Endothelial cell of umbilical vein (primary cell): ENCODE measurements at regions not wholly inside any gene's neighbourhood (a gene's known extent, or its start where the extent isn't known, plus 50 kb on each side); places are given as distances from the start of the nearest gene placed in this dataset.

Source experiments
- BruUV-seq: library from RNA; stranded (reverse); fragments of 400-500 nt; replicated peaks from 2 replicates; lab custom pipeline; 2021; lab: Mats Ljungman, UMichigan
- CTCF ChIA-PET: fragments of 300-600, 350-600 bp; sonication (Branson Sonifier 250); formaldehyde crosslinking; loops from one replicate; lab custom pipeline; 2021; ENCODE audit warnings: antibody characterized with exemption, inconsistent platforms; lab: Charles Lee
- POLR2A ChIA-PET: fragments of 300-600, 350-600 bp; sonication (Branson Sonifier 250); formaldehyde crosslinking; loops from one replicate; lab custom pipeline; 2021; ENCODE audit warnings: antibody characterized with exemption, inconsistent platforms; lab: Charles Lee
- DNase-seq: peaks from one replicate; pipeline ENCODE4 v3.0.0-alpha.2; 2011; ENCODE audit warnings: low read depth, low spot score
- FAIRE-seq: peaks from 2 replicates; lab custom pipeline; 2011; peaks lifted over from hg19 to GRCh38; lab: Jason Lieb, UNC
- H2AFZ ChIP-seq: 2 replicates; pipeline ENCODE4 v1.6.0; 2012; ENCODE audit warnings: low read depth, low read length, control low read depth, inconsistent platforms
- H3K27ac ChIP-seq: 2 replicates; pipeline ENCODE4 v1.5.1; 2011; ENCODE audit warnings: low read depth, mild to moderate bottlenecking, control low read depth, low read length, moderate library complexity; ENCODE audit not compliant: insufficient read depth
- H3K27me3 ChIP-seq, 2 experiments: 2 replicates each; pipeline versions ENCODE4 v1.6.0 to v1.6.1; 2011; ENCODE audit warnings: low read length in 2 of 2, mixed read lengths in 1 of 2; ENCODE audit not compliant: control insufficient read depth in 2 of 2, insufficient read depth in 2 of 2
- H3K36me3 ChIP-seq, 2 experiments: 2 replicates in 1 of 2; 3 replicates in 1 of 2; pipeline ENCODE4 v1.5.1; 2011; ENCODE audit warnings: low read length in 2 of 2, mild to moderate bottlenecking in 1 of 2, moderate library complexity in 1 of 2; ENCODE audit not compliant: control insufficient read depth in 2 of 2, insufficient read depth in 2 of 2; ENCODE audit errors: extremely low read depth in 1 of 2
- H3K4me1 ChIP-seq: 3 replicates; pipeline ENCODE4 v1.5.1; 2011; ENCODE audit warnings: mild to moderate bottlenecking, low read length; ENCODE audit not compliant: control insufficient read depth, insufficient read depth; ENCODE audit errors: extremely low read depth
- H3K4me2 ChIP-seq: 2 replicates; pipeline ENCODE4 v1.6.1; 2011; ENCODE audit warnings: low read length, control low read depth, mixed read lengths; ENCODE audit not compliant: insufficient read depth
- H3K4me3 ChIP-seq, 3 experiments: fragments of 200-600 bp in 1 of 3; sonication (generic), shearing (Covaris generic) in 1 of 3; replicated peaks in 1 of 3; 2 replicates each; pipeline ENCODE4 v1.5.1; 2011 to 2016; ENCODE audit warnings: control low read depth in 3 of 3, low read length in 3 of 3, mild to moderate bottlenecking in 2 of 3, inconsistent platforms in 1 of 3, low read depth in 1 of 3, moderate library complexity in 1 of 3; ENCODE audit not compliant: insufficient read depth in 1 of 3
- H3K79me2 ChIP-seq: 2 replicates; pipeline ENCODE4 v1.6.0; 2012; ENCODE audit warnings: low read length, inconsistent platforms; ENCODE audit not compliant: control insufficient read depth, insufficient read depth
- H3K9ac ChIP-seq: replicated peaks from 2 replicates; pipeline ENCODE3; 2011; ENCODE audit warnings: low read length, control low read depth; ENCODE audit not compliant: insufficient read depth; ENCODE audit errors: extremely low read depth
- H3K9me1 ChIP-seq: replicated peaks from 3 replicates; pipeline ENCODE4 v1.6.0; 2011; ENCODE audit warnings: mild to moderate bottlenecking, low read length; ENCODE audit not compliant: control insufficient read depth, insufficient read depth; ENCODE audit errors: extremely low read depth
- H3K9me3 ChIP-seq: replicated peaks from 2 replicates; pipeline ENCODE4 v1.5.1; 2012; ENCODE audit warnings: low read length, inconsistent platforms; ENCODE audit not compliant: control insufficient read depth, insufficient read depth
- H4K20me1 ChIP-seq: replicated peaks from 2 replicates; pipeline ENCODE3; 2011; ENCODE audit warnings: mild to moderate bottlenecking, low read length; ENCODE audit not compliant: control insufficient read depth, insufficient read depth; ENCODE audit errors: extremely low read depth
- EZH2 ChIP-seq: IDR thresholded peaks from 2 replicates; pipeline ENCODE4 v1.6.1; 2012; ENCODE audit warnings: borderline replicate concordance, low read depth, mild to moderate bottlenecking, moderate library complexity, low read length, inconsistent platforms; ENCODE audit not compliant: severe bottlenecking
- FOS ChIP-seq: IDR thresholded peaks from 2 replicates; pipeline ENCODE4 v1.6.1; 2011; ENCODE audit warnings: mild to moderate bottlenecking, low read length, moderate library complexity, borderline replicate concordance; ENCODE audit not compliant: insufficient read depth
- JUN ChIP-seq: IDR thresholded peaks from 2 replicates; pipeline ENCODE4 v1.6.1; 2011; ENCODE audit warnings: borderline replicate concordance, low read depth; ENCODE audit not compliant: insufficient read length, insufficient read depth
- POLR2A ChIP-seq: IDR thresholded peaks from 2 replicates; pipeline ENCODE4 v1.6.1; 2012; ENCODE audit warnings: low read depth, mild to moderate bottlenecking, control low read depth, low read length
- POLR2AphosphoS5 ChIP-seq: IDR thresholded peaks from 2 replicates; pipeline ENCODE4 v1.6.1; 2012; ENCODE audit warnings: low read depth, mild to moderate bottlenecking, control low read depth, low read length, moderate library complexity; ENCODE audit not compliant: insufficient read depth
- dilution Hi-C: fragments of 300-500 bp; cut with MboI; formaldehyde crosslinking; loops from one replicate; pipeline ENCODE4 v1.15.0; 2019; ENCODE audit warnings: low sequenced_read_pairs; ENCODE audit not compliant: extremely low pct_ligation_motif_present
- intact Hi-C: fragments of 100-400 bp; cut with micrococcal nuclease; formaldehyde crosslinking; loops from one replicate; pipeline ENCODE4 v1.10.0; 2022

DNA sequence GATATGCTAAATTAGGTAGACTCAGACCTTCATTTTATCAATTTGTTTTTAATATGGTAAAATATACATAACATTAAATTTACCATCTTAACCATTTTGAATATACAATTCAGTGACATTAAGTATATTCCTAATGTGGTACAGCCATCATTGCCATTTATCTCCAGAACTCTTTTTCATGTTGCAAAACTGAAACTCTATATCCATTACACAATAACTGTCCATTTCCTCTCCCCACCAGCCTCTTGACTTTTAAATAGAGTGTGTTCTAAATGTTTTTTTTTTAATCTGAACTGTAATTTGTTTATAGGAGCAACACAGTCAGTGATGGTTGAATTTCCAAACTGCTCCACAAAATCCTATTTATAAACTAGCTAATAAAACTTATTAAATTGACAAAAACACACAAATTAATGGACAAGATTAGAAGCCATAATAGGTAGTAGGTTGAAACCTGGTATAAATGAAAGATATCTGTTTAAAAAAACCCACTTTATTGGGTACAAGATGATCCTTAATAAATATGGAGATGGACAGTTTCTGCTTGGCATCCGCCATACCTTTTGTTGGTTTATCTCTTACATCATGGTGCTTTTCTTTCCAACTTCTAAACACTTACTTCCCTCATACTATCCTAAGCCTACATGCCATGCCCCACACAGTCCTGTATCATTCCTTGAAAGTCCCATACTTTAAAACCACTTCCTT is 142.4 kb downstream of the ZPLD1 start:
- Histone ChIP-seq H2AFZ (no peak overlapping the region), H3K79me2 (no peaks in the 10 kb centered on the region), H3K9ac (no peak overlapping the region), H3K27me3 (peaks cover 0 to 2% of the 10 kb centered on the region in 2 experiments), H4K20me1 (no peaks in the 10 kb centered on the region), H3K27ac (no peak overlapping the region), H3K36me3 (no peaks in the 10 kb centered on the region), H3K4me3 (no peak overlapping the region), H3K9me1 (no peaks in the 10 kb centered on the region), H3K9me3 (no peaks in the 10 kb centered on the region), H3K4me2 (no peak overlapping the region), H3K4me1 (no peaks in the 10 kb centered on the region)
- intact Hi-C loops (no loop called here), dilution Hi-C loops (no loop called here)
- POLR2A ChIA-PET = interaction anchor here (0.6 kb wide), 1 partner anchor 867 kb away, joined by 4 read pairs; no protein-coding TSS in a partner anchor
- CTCF ChIA-PET = no interaction called here
- no TSS peak for BruUV-seq
- FAIRE-seq (no peak), DNase-seq (no peak)
- TF ChIP-seq POLR2A = no peak
- no peak for TF ChIP-seq FOS
- TF ChIP-seq JUN = no peak
- TF ChIP-seq EZH2 = no peak

DNA sequence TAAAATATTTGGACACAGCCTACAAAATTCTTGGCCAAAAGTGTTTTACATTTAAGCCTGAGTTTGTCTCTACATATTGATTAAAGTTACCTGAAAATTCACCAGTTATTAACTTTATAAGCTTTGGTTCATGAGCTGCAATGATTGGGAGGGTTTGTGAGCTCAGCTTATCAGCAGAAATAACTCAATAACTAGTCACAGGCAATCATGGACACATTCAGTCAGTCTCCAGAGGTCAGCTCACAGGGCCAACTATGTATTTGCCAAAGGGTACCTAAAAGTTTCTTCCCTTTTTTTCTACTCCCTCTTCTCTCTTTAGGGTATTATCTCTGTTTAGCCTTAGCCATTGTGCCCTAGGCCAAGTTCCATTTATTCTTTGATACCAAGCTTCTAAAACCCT is 145.9 kb downstream of the ZPLD1 start:
- Histone ChIP-seq H3K4me3 (no peak overlapping the region), H3K9me3 (no peaks in the 10 kb centered on the region), H3K4me1 (no peaks in the 10 kb centered on the region), H3K27ac (no peak overlapping the region), H3K79me2 (no peaks in the 10 kb centered on the region), H2AFZ (no peak overlapping the region), H3K9me1 (no peaks in the 10 kb centered on the region), H3K4me2 (no peak overlapping the region), H3K27me3 (peaks cover 0 to 2% of the 10 kb centered on the region in 2 experiments), H3K36me3 (no peaks in the 10 kb centered on the region), H3K9ac (no peak overlapping the region), H4K20me1 (no peaks in the 10 kb centered on the region)
- BruUV-seq = no TSS peak
- TF ChIP-seq POLR2AphosphoS5 = no peak
- ChIA-PET CTCF (no interaction called here), POLR2A (no interaction called here)
- DNase-seq (no peak), FAIRE-seq (no peak)
- dilution Hi-C loops = no loop called here
- intact Hi-C loops = no loop called here
